UCSD-AML1 (cell line): ENCODE measurements at regions not wholly inside any gene's neighbourhood (a gene's known extent, or its start where the extent isn't known, plus 50 kb on each side); places are given as distances from the start of the nearest gene placed in this dataset.

Experiments used
- DNase-seq: peaks from one replicate; lab custom pipeline; 2025; ENCODE audit not compliant: unreplicated experiment; lab: John Stamatoyannopoulos, UW

DNA sequence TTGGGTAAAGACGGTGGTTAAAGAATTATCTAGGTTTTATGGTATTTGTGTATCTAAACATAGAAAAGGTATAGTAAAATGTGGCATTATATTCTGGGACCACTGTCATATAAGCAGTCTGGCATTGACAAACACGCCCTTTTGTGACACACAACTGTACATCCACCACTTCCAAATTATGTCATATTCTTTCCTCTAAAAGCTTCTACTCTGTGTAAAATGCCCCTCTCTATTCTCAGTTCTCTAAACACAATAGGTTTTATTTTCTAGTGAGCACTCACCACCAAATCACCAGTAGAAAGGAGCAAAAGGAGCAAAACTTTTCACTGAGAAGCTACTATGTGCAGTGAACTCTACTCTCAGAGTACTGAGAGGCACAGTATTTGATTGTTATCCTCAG lies 88.1 kb upstream of the PIEZO2 start:
- no peak for DNase-seq

DNA sequence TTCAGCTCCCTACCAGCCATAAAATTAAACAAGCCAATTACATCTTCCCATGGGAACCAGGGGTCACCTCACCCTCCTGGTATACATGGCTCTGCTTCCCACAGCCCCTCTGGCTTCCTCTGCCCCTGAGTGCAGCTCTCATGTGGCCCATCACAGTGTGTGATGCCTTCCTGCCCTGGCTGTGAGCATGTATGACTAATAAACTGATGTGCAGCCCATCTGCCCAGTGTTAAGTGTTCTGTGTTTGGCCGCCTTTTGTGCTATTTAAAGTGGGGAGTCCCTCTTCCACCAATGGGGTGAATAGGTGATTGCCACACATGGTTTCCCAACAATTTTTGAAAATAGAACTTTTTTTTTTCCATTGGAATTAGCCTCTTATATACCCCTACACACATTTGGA lies 87.7 kb upstream of the PIEZO2 start:
- DNase-seq: no peak

DNA sequence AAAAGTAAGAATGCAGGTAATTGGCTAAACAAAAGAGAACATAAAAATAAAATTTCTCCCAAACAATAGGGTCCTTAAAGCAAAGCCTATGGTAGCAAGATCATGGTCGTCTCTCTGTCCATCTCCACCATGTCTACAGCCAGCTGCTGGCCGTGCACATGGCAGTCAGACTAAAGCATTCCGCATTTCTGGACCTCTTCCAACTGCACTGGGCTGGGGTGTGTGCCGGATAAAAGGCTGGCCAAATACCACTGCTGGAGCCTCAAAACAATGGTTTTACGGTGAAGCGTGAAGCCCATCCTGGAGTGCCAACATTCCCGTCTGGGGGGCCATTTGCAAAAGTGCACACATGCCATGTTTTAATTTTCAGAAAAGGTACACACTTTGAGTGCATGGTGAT lies 74.8 kb upstream of the PIEZO2 start:
- DNase-seq: no peak

- no peak for DNase-seq
These were observed 70.2 kb upstream of the PIEZO2 start for GRCh38 chr18:11219571-11219970.

GRCh38 chr18:11215216-11215615 lies 65.8 kb upstream of the PIEZO2 start:
- DNase-seq: no peak

- no peak for DNase-seq
These were observed 54.7 kb upstream of the PIEZO2 start for GRCh38 chr18:11204020-11204419.

DNA sequence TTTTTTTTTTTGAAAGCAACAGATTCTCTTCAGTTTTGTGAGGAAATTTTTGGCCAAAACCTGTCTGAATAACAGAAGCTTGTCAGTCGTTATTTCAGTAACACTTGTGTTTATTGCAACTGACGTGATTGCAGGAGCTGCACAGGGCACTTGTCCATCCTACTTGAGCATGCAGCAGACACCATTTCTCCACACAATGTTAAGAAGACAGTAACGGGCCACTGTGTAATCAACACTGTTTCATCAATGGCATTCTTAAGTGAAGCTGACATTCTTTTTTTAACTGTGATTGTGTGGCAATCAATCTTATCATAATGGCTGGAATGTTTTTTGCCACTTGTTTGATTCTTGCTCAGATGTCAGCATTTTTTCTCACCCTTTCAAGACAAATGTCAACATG lies 50.1 kb upstream of the PIEZO2 start:
- DNase-seq: no peak
